Peyer's patch (tissue), 4 donors: ENCODE measurements at regions not wholly inside any gene's neighbourhood (a gene's known extent, or its start where the extent isn't known, plus 50 kb on each side); places are given as distances from the start of the nearest gene placed in this dataset.

Source experiments
- POLR2A ChIP-seq, 2 donors: fragments of 450-650 bp; IDR thresholded peaks; one replicate each; pipeline ENCODE4 v1.5.1; 2017; ENCODE audit warnings: antibody characterized with exemption in 2 of 2, mild to moderate bottlenecking in 2 of 2, moderate library complexity in 2 of 2
- TF ChIP-seq, protein P1 (sequence below), 6 experiments: fragments of 450-650 bp in 4 of 6; fragments of 200-600 bp in 2 of 6; sonication (generic) in 1 of 6; IDR thresholded peaks; one replicate each; pipeline ENCODE4 v1.5.1; 2017 to 2019; ENCODE audit warnings: antibody characterized with exemption in 6 of 6, mild to moderate bottlenecking in 3 of 6, moderate library complexity in 1 of 6

DNA sequence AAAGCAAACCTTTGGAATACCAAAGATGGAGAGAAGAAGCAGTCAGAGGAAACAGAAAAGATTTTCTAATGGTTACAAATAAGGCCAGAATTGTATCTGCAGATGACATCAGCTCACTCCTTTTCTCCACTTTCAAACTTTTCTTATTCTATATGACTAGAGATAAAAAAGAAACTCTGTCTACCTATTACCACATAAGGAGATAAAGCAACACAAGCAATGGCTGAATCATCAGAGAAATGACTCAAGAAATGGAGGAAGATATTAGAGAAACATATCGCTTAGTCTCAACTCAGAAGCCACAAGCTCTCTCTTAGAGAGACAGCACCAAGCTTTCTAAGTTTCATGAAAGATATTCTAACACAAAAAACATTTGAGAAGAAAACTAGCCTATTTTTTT is 784.0 kb downstream of the ZPLD1 start:
- TF ChIP-seq, protein P1, sequence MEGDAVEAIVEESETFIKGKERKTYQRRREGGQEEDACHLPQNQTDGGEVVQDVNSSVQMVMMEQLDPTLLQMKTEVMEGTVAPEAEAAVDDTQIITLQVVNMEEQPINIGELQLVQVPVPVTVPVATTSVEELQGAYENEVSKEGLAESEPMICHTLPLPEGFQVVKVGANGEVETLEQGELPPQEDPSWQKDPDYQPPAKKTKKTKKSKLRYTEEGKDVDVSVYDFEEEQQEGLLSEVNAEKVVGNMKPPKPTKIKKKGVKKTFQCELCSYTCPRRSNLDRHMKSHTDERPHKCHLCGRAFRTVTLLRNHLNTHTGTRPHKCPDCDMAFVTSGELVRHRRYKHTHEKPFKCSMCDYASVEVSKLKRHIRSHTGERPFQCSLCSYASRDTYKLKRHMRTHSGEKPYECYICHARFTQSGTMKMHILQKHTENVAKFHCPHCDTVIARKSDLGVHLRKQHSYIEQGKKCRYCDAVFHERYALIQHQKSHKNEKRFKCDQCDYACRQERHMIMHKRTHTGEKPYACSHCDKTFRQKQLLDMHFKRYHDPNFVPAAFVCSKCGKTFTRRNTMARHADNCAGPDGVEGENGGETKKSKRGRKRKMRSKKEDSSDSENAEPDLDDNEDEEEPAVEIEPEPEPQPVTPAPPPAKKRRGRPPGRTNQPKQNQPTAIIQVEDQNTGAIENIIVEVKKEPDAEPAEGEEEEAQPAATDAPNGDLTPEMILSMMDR (IDR thresholded peaks at IDR 0.05) = no peak
- TF ChIP-seq POLR2A (IDR thresholded peaks at IDR 0.05) = no peak
